GM23338 (cell line): ENCODE measurements at regions not wholly inside any gene's neighbourhood (a gene's known extent, or its start where the extent isn't known, plus 50 kb on each side); places are given as distances from the start of the nearest gene placed in this dataset.
"Not testable (repeated sequence)": the region's sequence is repeated elsewhere in the genome, so short reads cannot be mapped to it uniquely, and the experiment has no call there.

Experiments used
- ATAC-seq: fragments of 200-7000 bp; cut with Tn5 transposase; 3 replicates; pipeline ENCODE4 v1.9.1; 2020
- DNase-seq: peaks from one replicate; pipeline ENCODE4 v3.0.0-alpha.2; 2015; ENCODE audit warnings: low spot score
- H2AFZ ChIP-seq: fragments of 200-600 bp; sonication (generic); 2 replicates; pipeline ENCODE4 v1.8.0; 2016; ENCODE audit warnings: antibody characterized with exemption, mild to moderate bottlenecking, moderate library complexity
- H3F3A ChIP-seq: fragments of 200-600 bp; sonication (generic); replicated peaks from 2 replicates; pipeline ENCODE4 v1.8.0; 2017; ENCODE audit warnings: antibody characterized with exemption, mixed run types, low read depth
- H3K27ac ChIP-seq: fragments of 200-600 bp; sonication (generic); 2 replicates; pipeline ENCODE4 v1.6.1; 2016; ENCODE audit warnings: low read depth
- H3K27me3 ChIP-seq: fragments of 200-600 bp; sonication (generic); 2 replicates; pipeline ENCODE4 v1.8.0; 2016; ENCODE audit warnings: mild to moderate bottlenecking, mixed run types, moderate library complexity; ENCODE audit not compliant: insufficient read depth
- H3K36me3 ChIP-seq: fragments of 200-600 bp; sonication (generic); 2 replicates; pipeline ENCODE4 v1.8.0; 2016; ENCODE audit warnings: mild to moderate bottlenecking; ENCODE audit not compliant: insufficient read depth
- H3K4me1 ChIP-seq: fragments of 200-600 bp; sonication (generic); 2 replicates; pipeline ENCODE4 v1.8.0; 2016; ENCODE audit warnings: mild to moderate bottlenecking, moderate library complexity; ENCODE audit not compliant: insufficient read depth
- H3K4me2 ChIP-seq: fragments of 200-600 bp; sonication (generic); 2 replicates; pipeline ENCODE4 v1.7.1; 2017; ENCODE audit warnings: mixed run types
- H3K4me3 ChIP-seq: fragments of 200-600 bp; sonication (generic); 2 replicates; pipeline ENCODE4 v1.6.1; 2016; ENCODE audit warnings: mixed run types
- H3K79me2 ChIP-seq: fragments of 200-600 bp; sonication (generic); replicated peaks from 2 replicates; pipeline ENCODE4 v1.8.0; 2017; ENCODE audit warnings: mild to moderate bottlenecking; ENCODE audit not compliant: insufficient read depth
- H3K9me2 ChIP-seq: fragments of 200-600 bp; sonication (generic); 2 replicates; pipeline ENCODE4 v1.8.0; 2017; ENCODE audit not compliant: insufficient read depth
- H4K20me1 ChIP-seq: fragments of 200-600 bp; sonication (generic); replicated peaks from 2 replicates; pipeline ENCODE4 v1.8.0; 2017; ENCODE audit warnings: mild to moderate bottlenecking; ENCODE audit not compliant: insufficient read depth
- H3K27ac Mint-ChIP-seq: 2 replicates; pipeline ENCODE4 v1.8.0; 2020; ENCODE audit warnings: inconsistent platforms, mild to moderate bottlenecking, moderate library complexity, mixed read lengths
- H3K27me3 Mint-ChIP-seq: 3 replicates; pipeline ENCODE4 v1.8.0; 2022; ENCODE audit warnings: low read depth, mild to moderate bottlenecking, moderate library complexity, mixed read lengths, inconsistent platforms; ENCODE audit not compliant: insufficient read depth, poor library complexity
- H3K36me3 Mint-ChIP-seq: 3 replicates; pipeline ENCODE4 v1.8.0; 2021; ENCODE audit warnings: low read depth, mild to moderate bottlenecking, inconsistent platforms, moderate library complexity, mixed read lengths
- H3K4me1 Mint-ChIP-seq: 3 replicates; pipeline ENCODE4 v1.8.0; 2020; ENCODE audit warnings: mild to moderate bottlenecking, inconsistent platforms, mixed read lengths
- H3K4me3 Mint-ChIP-seq: 3 replicates; pipeline ENCODE4 v1.8.0; 2021; ENCODE audit warnings: moderate library complexity, mild to moderate bottlenecking, inconsistent platforms, mixed read lengths
- H3K9me3 Mint-ChIP-seq: 3 replicates; pipeline ENCODE4 v1.8.0; 2020; ENCODE audit warnings: moderate library complexity, mild to moderate bottlenecking, inconsistent platforms, mixed read lengths
- CREB1 ChIP-seq: fragments of 250-450 bp; sonication (Bioruptor Pico); IDR thresholded peaks from 2 replicates; pipeline ENCODE4 v1.5.0; 2020; ENCODE audit warnings: low read depth, mild to moderate bottlenecking, moderate library complexity
- EZH2 ChIP-seq: fragments of 200-600 bp; sonication (generic); IDR thresholded peaks from one replicate; pipeline ENCODE4 v1.8.0; 2017; ENCODE audit warnings: antibody characterized with exemption, mild to moderate bottlenecking, low read depth; ENCODE audit not compliant: unreplicated experiment
- JUNB ChIP-seq: IDR thresholded peaks from one replicate; pipeline ENCODE4 v1.6.1; 2016; ENCODE audit warnings: antibody characterized with exemption; ENCODE audit not compliant: unreplicated experiment
- NANOG ChIP-seq: IDR thresholded peaks from 2 replicates; pipeline ENCODE4 v1.6.1; 2016; ENCODE audit warnings: antibody characterized with exemption, borderline replicate concordance
- STAT1 ChIP-seq: IDR thresholded peaks from one replicate; pipeline ENCODE4 v1.6.1; 2016; ENCODE audit warnings: antibody characterized with exemption; ENCODE audit not compliant: unreplicated experiment
- ZNF114 ChIP-seq: fragments of 250-450 bp; sonication (Bioruptor Pico); IDR thresholded peaks from 2 replicates; pipeline ENCODE4 v1.5.0; 2020; ENCODE audit warnings: mild to moderate bottlenecking, moderate library complexity
- ZNF331 ChIP-seq: fragments of 250-450 bp; sonication (Bioruptor Pico); IDR thresholded peaks from 2 replicates; pipeline ENCODE4 v1.5.0; 2020; ENCODE audit warnings: low read depth, mild to moderate bottlenecking, moderate library complexity
- ZNF462 ChIP-seq: fragments of 250-450 bp; sonication (Bioruptor Pico); IDR thresholded peaks from 2 replicates; pipeline ENCODE4 v1.5.0; 2020; ENCODE audit warnings: mild to moderate bottlenecking, moderate library complexity
- TF ChIP-seq, protein P1 (sequence below): IDR thresholded peaks from one replicate; pipeline ENCODE4 v1.6.1; 2018; ENCODE audit warnings: antibody characterized with exemption; ENCODE audit not compliant: unreplicated experiment
- TF ChIP-seq, protein P2 (sequence below), 2 experiments: fragments of 200-600 bp in 1 of 2; sonication (generic) in 1 of 2; conservative IDR thresholded peaks; 2 replicates each; pipeline versions ENCODE4 v1.5.1 to v1.6.1; 2016 to 2017; ENCODE audit warnings: antibody characterized with exemption in 2 of 2, low read depth in 2 of 2, mild to moderate bottlenecking in 2 of 2, moderate library complexity in 1 of 2

- not testable (repeated sequence) for H3K9me3 Mint-ChIP-seq, H3K79me2 ChIP-seq, ATAC-seq
Measured at GRCh38 chr12:88828537-88828936, 248.3 kb upstream of the KITLG start.

DNA sequence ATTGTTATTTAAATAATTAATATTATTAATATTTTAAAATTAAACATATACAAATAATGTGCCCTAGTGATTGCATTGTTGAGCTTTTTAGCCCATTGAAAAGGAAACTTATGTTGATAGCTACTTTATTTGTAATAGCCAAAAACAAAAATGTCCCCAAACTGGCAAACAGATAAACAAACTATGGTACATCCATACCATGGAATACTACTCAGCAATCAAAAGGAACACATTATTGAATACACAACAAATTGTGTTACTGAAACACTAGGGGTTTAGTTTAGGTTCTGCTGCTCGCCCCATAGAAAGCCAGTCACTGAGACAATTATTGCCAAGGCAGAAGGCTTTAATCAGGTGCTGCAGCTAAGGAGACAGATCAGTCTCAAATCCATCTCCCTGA, 239.7 kb upstream of the KITLG start:
- Mint-ChIP-seq H3K4me1 (no peaks in the 10 kb centered on the region), H3K4me3 (no peak overlapping the region), H3K9me3 (peaks cover 5% of the 10 kb centered on the region; the same call in 1 of the 3 replicates), H3K27ac (no peak overlapping the region), H3K36me3 (no peaks in the 10 kb centered on the region), H3K27me3 (peaks cover 2% of the 10 kb centered on the region)
- H3K36me3 ChIP-seq, result no peaks in the 10 kb centered on the region
- H3K27me3 ChIP-seq, result no peaks in the 10 kb centered on the region
- no peak overlapping the region for H3K27ac ChIP-seq
- H3K4me1 ChIP-seq, result no peaks in the 10 kb centered on the region
- no peaks in the 10 kb centered on the region for H3F3A ChIP-seq
- H3K79me2 ChIP-seq, result no peaks in the 10 kb centered on the region
- H3K9me2 ChIP-seq, result no peaks in the 10 kb centered on the region
- no peak overlapping the region for H3K4me2 ChIP-seq
- H3K4me3 ChIP-seq, result no peak overlapping the region
- H2AFZ ChIP-seq, result no peak overlapping the region
- no peak for DNase-seq
- no peak for ATAC-seq
- H4K20me1 ChIP-seq, result no peaks in the 10 kb centered on the region
- TF ChIP-seq, protein P1, sequence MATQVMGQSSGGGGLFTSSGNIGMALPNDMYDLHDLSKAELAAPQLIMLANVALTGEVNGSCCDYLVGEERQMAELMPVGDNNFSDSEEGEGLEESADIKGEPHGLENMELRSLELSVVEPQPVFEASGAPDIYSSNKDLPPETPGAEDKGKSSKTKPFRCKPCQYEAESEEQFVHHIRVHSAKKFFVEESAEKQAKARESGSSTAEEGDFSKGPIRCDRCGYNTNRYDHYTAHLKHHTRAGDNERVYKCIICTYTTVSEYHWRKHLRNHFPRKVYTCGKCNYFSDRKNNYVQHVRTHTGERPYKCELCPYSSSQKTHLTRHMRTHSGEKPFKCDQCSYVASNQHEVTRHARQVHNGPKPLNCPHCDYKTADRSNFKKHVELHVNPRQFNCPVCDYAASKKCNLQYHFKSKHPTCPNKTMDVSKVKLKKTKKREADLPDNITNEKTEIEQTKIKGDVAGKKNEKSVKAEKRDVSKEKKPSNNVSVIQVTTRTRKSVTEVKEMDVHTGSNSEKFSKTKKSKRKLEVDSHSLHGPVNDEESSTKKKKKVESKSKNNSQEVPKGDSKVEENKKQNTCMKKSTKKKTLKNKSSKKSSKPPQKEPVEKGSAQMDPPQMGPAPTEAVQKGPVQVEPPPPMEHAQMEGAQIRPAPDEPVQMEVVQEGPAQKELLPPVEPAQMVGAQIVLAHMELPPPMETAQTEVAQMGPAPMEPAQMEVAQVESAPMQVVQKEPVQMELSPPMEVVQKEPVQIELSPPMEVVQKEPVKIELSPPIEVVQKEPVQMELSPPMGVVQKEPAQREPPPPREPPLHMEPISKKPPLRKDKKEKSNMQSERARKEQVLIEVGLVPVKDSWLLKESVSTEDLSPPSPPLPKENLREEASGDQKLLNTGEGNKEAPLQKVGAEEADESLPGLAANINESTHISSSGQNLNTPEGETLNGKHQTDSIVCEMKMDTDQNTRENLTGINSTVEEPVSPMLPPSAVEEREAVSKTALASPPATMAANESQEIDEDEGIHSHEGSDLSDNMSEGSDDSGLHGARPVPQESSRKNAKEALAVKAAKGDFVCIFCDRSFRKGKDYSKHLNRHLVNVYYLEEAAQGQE, result no peak
- no peak for TF ChIP-seq EZH2
- TF ChIP-seq ZNF462 (CRISPR knock-in tag), result no peak
- TF ChIP-seq, protein P2, sequence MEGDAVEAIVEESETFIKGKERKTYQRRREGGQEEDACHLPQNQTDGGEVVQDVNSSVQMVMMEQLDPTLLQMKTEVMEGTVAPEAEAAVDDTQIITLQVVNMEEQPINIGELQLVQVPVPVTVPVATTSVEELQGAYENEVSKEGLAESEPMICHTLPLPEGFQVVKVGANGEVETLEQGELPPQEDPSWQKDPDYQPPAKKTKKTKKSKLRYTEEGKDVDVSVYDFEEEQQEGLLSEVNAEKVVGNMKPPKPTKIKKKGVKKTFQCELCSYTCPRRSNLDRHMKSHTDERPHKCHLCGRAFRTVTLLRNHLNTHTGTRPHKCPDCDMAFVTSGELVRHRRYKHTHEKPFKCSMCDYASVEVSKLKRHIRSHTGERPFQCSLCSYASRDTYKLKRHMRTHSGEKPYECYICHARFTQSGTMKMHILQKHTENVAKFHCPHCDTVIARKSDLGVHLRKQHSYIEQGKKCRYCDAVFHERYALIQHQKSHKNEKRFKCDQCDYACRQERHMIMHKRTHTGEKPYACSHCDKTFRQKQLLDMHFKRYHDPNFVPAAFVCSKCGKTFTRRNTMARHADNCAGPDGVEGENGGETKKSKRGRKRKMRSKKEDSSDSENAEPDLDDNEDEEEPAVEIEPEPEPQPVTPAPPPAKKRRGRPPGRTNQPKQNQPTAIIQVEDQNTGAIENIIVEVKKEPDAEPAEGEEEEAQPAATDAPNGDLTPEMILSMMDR (conservative IDR thresholded peaks at IDR 0.05; ENCODE audit: low read depth in 2 of 2), result no peak
- TF ChIP-seq ZNF114, result no peak
- TF ChIP-seq JUNB, result no peak
- no peak for TF ChIP-seq STAT1
- TF ChIP-seq NANOG, result no peak
- no peak for TF ChIP-seq ZNF331 (CRISPR knock-in tag)
- TF ChIP-seq CREB1 (CRISPR knock-in tag), result no peak

More at GRCh38 chr12:88828537-88828936, 248.3 kb upstream of the KITLG start:
- not testable (repeated sequence) for H3K4me2 ChIP-seq, H3K36me3 Mint-ChIP-seq, H3F3A ChIP-seq, H3K36me3 ChIP-seq, H3K27me3 ChIP-seq, H4K20me1 ChIP-seq, H3K4me1 Mint-ChIP-seq, H3K9me2 ChIP-seq, H3K27me3 Mint-ChIP-seq, H3K27ac ChIP-seq, H3K4me3 Mint-ChIP-seq, H3K4me1 ChIP-seq, H3K27ac Mint-ChIP-seq, H3K4me3 ChIP-seq, H2AFZ ChIP-seq, DNase-seq
